ENCODE measurements at regions not wholly inside any gene's neighbourhood (a gene's known extent, or its start where the extent isn't known, plus 50 kb on each side); places are given as distances from the start of the nearest gene placed in this dataset.

GRCh38 chr20:53706466-53707370, 113.1 kb upstream of the ZNF217 start:
- H2BK20ac ChIP-seq (ENCODE audit: low read depth, low read length) = peak overlapping the region; percentile 75
- in situ Hi-C loops (cut with MboI; ENCODE audit: low sequenced_read_pairs) = no loop called here
- H3K9ac ChIP-seq (ENCODE audit: low read depth, low read length) = peak overlapping the region; percentile 43

More at GRCh38 chr20:53706466-53707370, 113.1 kb upstream of the ZNF217 start:
- no TSS peak for BruUV-seq (replicated peaks)
- H3K79me1 ChIP-seq (ENCODE audit: low read depth in 1 of 2, low read length in 2 of 2) = no peaks in the 10 kb centered on the region
- no peaks in the 10 kb centered on the region for H3K36me3 ChIP-seq (ENCODE audit: control insufficient read depth, insufficient read depth, low read length)
- ChIA-PET POLR2A (ENCODE audit: unreplicated experiment) (no interaction called here), CTCF (no interaction called here)
- no peaks in the 10 kb centered on the region for H3K9me3 ChIP-seq (ENCODE audit: control insufficient read depth, insufficient read depth, low read length)
- no peak overlapping the region for H2AK9ac ChIP-seq (replicated peaks; ENCODE audit: low read depth, low read length, poor library complexity)
- TF ChIP-seq FOS (IDR thresholded peaks at IDR 0.05; ENCODE audit: low read depth, low read length) = no peak
- no peak for TF ChIP-seq BHLHE40 (IDR thresholded peaks at IDR 0.05; ENCODE audit: low read depth, low read length)
- TF ChIP-seq ELK1 (IDR thresholded peaks at IDR 0.05; ENCODE audit: borderline replicate concordance, low read depth, low read length) = no peak
- TF ChIP-seq CEBPB (IDR thresholded peaks at IDR 0.05; ENCODE audit: low read depth, low read length) = no peak
- TF ChIP-seq SMC3 (IDR thresholded peaks at IDR 0.05; ENCODE audit: low read depth, low read length) = no peak
- no peak for TF ChIP-seq MAZ (IDR thresholded peaks at IDR 0.05; ENCODE audit: borderline replicate concordance, low read depth, low read length)
- no peaks in the 10 kb centered on the region for H4K20me1 ChIP-seq (ENCODE audit: insufficient read depth, low read length)
- peak overlapping the region; percentile 67 for H4K5ac ChIP-seq (ENCODE audit: low read depth, low read length)
- ATAC-seq (ENCODE audit: low read depth) (peak; percentile 58), DNase-seq (peak; percentile 83)
- H3K18ac ChIP-seq (ENCODE audit: low read depth, low read length) = peak overlapping the region; percentile 55
- intact Hi-C loops (cut with micrococcal nuclease) (loop anchor here (2.0 kb wide), 1 partner anchor 208 kb away; no protein-coding TSS in a partner anchor), dilution Hi-C loops (cut with HindIII; ENCODE audit: low sequenced_read_pairs, unreplicated experiment) (no loop called here)
- peak overlapping the region; percentile 85; the same call in 2 of the 3 replicates for H2BK15ac ChIP-seq (ENCODE audit: low read depth, low read length)
- H3K4ac ChIP-seq (ENCODE audit: low read depth, low read length) = peak overlapping the region; percentile 79
- peak overlapping the region; percentile 56 to 75 for H4K8ac ChIP-seq (ENCODE audit: low read depth in 2 of 2, low read length in 2 of 2)
- peak overlapping the region; percentile 79 for H2BK5ac ChIP-seq (ENCODE audit: low read depth, low read length, poor library complexity, severe bottlenecking)
- H3K23ac ChIP-seq (ENCODE audit: low read depth, low read length) = peak overlapping the region; percentile 70
- H3K4me2 ChIP-seq (ENCODE audit: low read depth, low read length) = peak overlapping the region; percentile 56; the same call in 1 of the 2 replicates
- H2AK5ac ChIP-seq (ENCODE audit: low read depth, low read length) = peak overlapping the region; percentile 89; the same call in 1 of the 2 replicates
- H3K4me1 ChIP-seq (ENCODE audit: control insufficient read depth, insufficient read depth, low read length) = peaks cover 18% of the 10 kb centered on the region
- peak overlapping the region; percentile 67 for H3K14ac ChIP-seq (replicated peaks; ENCODE audit: low read depth, low read length)
- H3K9me1 ChIP-seq (ENCODE audit: insufficient read depth, low read length) = peaks cover 14% of the 10 kb centered on the region
- H4K91ac ChIP-seq (ENCODE audit: insufficient read depth, low read depth, low read length) = peak overlapping the region; percentile 61; the same call in 1 of the 2 replicates
- no peak overlapping the region for H3K4me3 ChIP-seq (ENCODE audit: insufficient read depth, low read depth, low read length)
- 44% methylated on average over 4 of the region's 6 CpGs; no CpG with 5 or more reads in 1 of the 2 experiments for WGBS, 2 experiments (ENCODE audit: extremely low coverage in 2 of 2, insufficient read length in 1 of 2)
- no peak overlapping the region for H2AFZ ChIP-seq (replicated peaks; ENCODE audit: low read length, poor library complexity)
- H3K56ac ChIP-seq (ENCODE audit: extremely low read depth, insufficient read depth, low read length) = peak overlapping the region; percentile 65; the same call in 1 of the 2 replicates
- no peaks in the 10 kb centered on the region for H3K27me3 ChIP-seq (ENCODE audit: control insufficient read depth, insufficient read depth, low read length)
- H3K27ac ChIP-seq (ENCODE audit: insufficient read depth, low read length) = peak overlapping the region; percentile 71; the same call in 1 of the 2 replicates
- peak overlapping the region; percentile 83 for H2BK120ac ChIP-seq (ENCODE audit: low read depth, low read length)

All from IMR-90 (cell line).